Small intestine (tissue), 7 donors: ENCODE measurements at regions not wholly inside any gene's neighbourhood (a gene's known extent, or its start where the extent isn't known, plus 50 kb on each side); places are given as distances from the start of the nearest gene placed in this dataset.

Source experiments
- DNase-seq, 2 donors: peaks; one replicate each; pipeline versions ENCODE4 v3.0.0 to v3.0.0-alpha.2; 2013
- FAIRE-seq: peaks from 2 replicates; lab custom pipeline; 2012; peaks lifted over from hg19 to GRCh38; lab: Jason Lieb, UNC
- H3K27ac ChIP-seq, 3 donors: one replicate each; pipeline ENCODE4 v1.5.1; 2013; ENCODE audit warnings: low read length in 2 of 3, mild to moderate bottlenecking in 2 of 3, control low read depth in 1 of 3, inconsistent platforms in 1 of 3, low read depth in 1 of 3, moderate library complexity in 1 of 3
- H3K27me3 ChIP-seq, 3 donors: one replicate each; pipeline ENCODE4 v1.6.1; 2013; ENCODE audit warnings: low read length in 3 of 3, inconsistent platforms in 1 of 3; ENCODE audit not compliant: control insufficient read depth in 3 of 3, insufficient read depth in 3 of 3
- H3K36me3 ChIP-seq, 3 donors: one replicate each; pipeline ENCODE4 v1.6.1; 2013; ENCODE audit warnings: low read length in 3 of 3, inconsistent platforms in 1 of 3, low read depth in 1 of 3, mild to moderate bottlenecking in 1 of 3, moderate library complexity in 1 of 3; ENCODE audit not compliant: control insufficient read depth in 3 of 3, insufficient read depth in 2 of 3
- H3K4me1 ChIP-seq, 3 donors: one replicate each; pipeline ENCODE4 v1.6.1; 2013; ENCODE audit warnings: low read length in 2 of 3, inconsistent platforms in 1 of 3, low read depth in 1 of 3, mild to moderate bottlenecking in 1 of 3, moderate library complexity in 1 of 3; ENCODE audit not compliant: control insufficient read depth in 3 of 3, insufficient read depth in 2 of 3
- H3K4me3 ChIP-seq, 3 donors: one replicate each; pipeline ENCODE4 v1.5.1; 2013; ENCODE audit warnings: low read length in 3 of 3, control low read depth in 1 of 3, inconsistent platforms in 1 of 3, low read depth in 1 of 3, mild to moderate bottlenecking in 1 of 3, moderate library complexity in 1 of 3
- H3K9me3 ChIP-seq, 2 donors: one replicate each; pipeline ENCODE4 v1.6.1; 2013; ENCODE audit warnings: low read depth in 1 of 2, low read length in 1 of 2; ENCODE audit not compliant: control insufficient read depth in 2 of 2, insufficient read depth in 1 of 2
- WGBS, 3 donors: extraction: QIAGEN DNeasy Blood & Tissue Kit; methylation state at CpG; one replicate each; pipeline ENCODE4 v1.1.7; 2013; 5-methylcytosine and 5-hydroxymethylcytosine counted together
- donor health status: healthy with polysubstance abuse.
- donor health status: control.
- donor health status: control.
- donor health status: Bipolar disorder and iron deficiency.
- donor health status: healthy.

DNA sequence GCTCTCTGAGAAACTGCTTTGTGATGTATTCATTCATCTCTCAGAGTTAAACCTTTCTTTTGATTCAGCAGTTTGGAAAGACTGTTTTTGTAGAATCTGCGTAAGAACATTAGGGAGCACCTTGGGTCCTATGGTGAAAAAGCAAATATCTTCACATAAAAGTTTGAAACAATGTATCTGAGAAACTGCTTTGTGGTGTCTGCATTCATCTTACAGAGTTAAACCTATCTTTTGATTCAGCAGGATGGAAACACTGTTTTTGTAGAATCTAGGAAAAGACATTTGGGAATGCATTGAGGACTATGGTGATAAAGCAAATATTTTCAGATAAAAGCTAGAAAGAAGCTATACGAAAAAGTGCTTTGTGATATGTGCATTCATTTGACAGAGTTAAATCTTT, 361.3 kb downstream of the OR4C45 start:
- Histone ChIP-seq H3K4me3 (no peak overlapping the region), H3K4me1 (no peaks in the 10 kb centered on the region), H3K9me3 (peaks cover 0 to 2% of the 10 kb centered on the region in 2 donors), H3K27ac (no peak overlapping the region), H3K27me3 (no peaks in the 10 kb centered on the region), H3K36me3 (no peaks in the 10 kb centered on the region)
- FAIRE-seq (no peak), DNase-seq (no peak)
- 83 to 87% (median 87%) methylated on average over 2 of the region's 2 CpGs for WGBS, 3 donors

DNA sequence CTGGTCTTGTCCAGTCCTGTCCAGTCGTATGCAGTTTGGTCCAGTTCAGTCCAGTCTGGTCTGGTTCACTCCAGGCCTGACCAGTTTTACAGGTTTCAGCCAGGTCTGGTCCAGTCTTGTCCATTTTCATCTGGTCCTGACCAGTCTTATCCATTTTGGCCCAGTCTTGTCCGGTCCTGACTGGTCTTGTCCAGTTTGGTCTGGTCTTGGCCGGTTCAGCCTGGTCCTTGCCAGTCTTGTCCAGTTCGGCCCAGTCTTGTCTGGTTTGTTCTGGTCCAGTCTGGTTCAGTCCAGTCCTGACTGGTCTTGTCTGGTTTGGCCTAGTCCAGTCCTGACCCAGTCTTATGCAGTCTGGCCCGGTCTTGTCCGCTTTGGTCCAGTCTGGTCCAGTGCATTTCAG, 380.2 kb downstream of the OR4C45 start:
- Histone ChIP-seq H3K27me3 (no peaks in the 10 kb centered on the region), H3K4me1 (no peaks in the 10 kb centered on the region), H3K27ac (no peak overlapping the region), H3K9me3 (peaks cover 0 to 35% of the 10 kb centered on the region in 2 donors), H3K4me3 (no peak overlapping the region), H3K36me3 (no peaks in the 10 kb centered on the region)
- 74 to 84% (median 84%) methylated on average over 6 of the region's 6 CpGs for WGBS, 3 donors
- DNase-seq (no peak), FAIRE-seq (no peak)

DNA sequence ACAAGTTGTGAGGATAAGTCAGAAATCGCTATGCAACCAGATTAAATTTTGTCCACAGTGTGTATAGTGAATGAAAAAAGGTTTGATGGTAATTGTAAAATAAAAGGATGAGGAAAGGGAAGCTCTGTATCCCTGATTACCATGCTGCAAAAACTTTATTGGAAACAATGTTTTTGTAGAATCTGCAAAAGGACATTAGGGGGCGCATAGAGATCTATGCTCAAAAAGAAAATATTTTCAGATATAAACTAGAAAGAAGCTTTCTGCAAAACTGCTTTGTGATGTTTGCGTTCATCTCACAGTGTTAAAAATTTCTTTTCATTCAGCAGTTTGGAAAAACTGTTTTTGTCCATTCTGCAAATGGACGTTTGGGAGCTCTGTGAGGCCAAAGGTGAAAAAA, 390.5 kb downstream of the OR4C45 start:
- no peaks in the 10 kb centered on the region for H3K27me3 ChIP-seq
- 47 to 50% (median 47%) methylated on average over 4 of the region's 4 CpGs for WGBS, 3 donors
- H3K36me3 ChIP-seq: no peaks in the 10 kb centered on the region
- H3K4me1 ChIP-seq: no peaks in the 10 kb centered on the region
- H3K4me3 ChIP-seq: no peak overlapping the region
- FAIRE-seq (no peak), DNase-seq (no peak)
- no peak overlapping the region for H3K27ac ChIP-seq
- H3K9me3 ChIP-seq: no peaks in the 10 kb centered on the region
